A172 (cell line): ENCODE measurements at regions not wholly inside any gene's neighbourhood (a gene's known extent, or its start where the extent isn't known, plus 50 kb on each side); places are given as distances from the start of the nearest gene placed in this dataset.

ENCODE experiments used
- DNase-seq: peaks from one replicate; pipeline ENCODE4 v3.0.0-alpha.2; 2015; ENCODE audit warnings: low spot score

DNA sequence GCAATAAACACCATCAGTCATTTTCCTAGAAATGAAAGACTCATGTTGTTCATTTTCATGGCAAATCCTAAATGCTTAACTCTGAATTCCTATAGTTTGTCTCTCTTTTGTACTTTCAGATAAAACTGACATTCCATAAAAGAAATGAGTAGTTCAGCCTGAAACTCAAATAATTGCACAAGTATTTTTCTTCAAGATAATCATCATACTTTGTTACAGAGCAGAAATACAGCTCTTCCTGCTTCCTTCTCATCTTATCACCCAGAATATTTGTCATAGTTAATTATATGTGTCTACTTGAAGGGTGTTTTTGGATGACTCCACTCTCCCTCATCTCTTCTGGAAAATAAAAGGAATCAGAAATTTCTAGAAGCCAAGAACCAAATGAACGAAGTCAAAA lies 141.1 kb downstream of the HNMT start:
- DNase-seq, result peak; percentile 14

GRCh38 chr2:138106606-138107005 lies 142.3 kb downstream of the HNMT start:
- DNase-seq, result no peak

DNA sequence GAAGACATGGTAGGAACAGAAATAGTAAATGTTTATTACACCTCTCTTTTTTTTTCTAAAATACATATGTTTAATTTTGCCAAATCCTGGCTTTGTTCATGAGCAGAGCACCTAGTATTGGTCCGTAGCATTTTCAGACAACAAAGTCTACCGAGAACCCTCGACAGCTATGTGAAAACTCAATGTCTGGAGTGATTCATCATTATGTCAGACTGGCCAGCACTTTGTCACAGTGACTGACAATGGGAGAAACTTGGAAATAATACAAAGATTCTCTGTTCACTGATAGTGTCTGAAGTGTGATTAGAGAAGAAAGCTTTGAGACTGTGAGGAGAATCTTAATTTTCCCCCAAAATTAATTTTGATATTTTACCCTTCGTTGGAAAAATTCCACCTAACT lies 143.0 kb downstream of the HNMT start:
- DNase-seq, result peak; percentile 39

- no peak for DNase-seq
These were observed 146.3 kb downstream of the HNMT start for GRCh38 chr2:138110453-138111083.

DNA sequence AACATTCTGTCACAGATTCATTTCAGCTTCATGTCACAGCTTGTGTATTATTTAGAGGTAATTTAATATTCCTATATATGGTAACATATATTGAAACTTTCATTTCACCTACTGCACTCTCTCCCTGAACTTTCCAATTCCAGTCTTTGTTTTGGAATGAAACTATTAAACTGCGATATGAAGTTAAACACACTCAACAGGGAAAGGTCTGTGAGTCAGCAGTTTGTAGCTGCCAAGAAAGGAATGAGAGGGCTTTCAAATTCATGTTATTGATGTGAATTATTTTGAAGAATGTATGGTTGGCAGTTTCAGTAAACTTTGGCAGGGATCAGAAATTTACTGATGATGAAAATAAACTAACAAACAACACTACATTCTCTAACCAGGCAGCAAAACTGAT lies 148.3 kb downstream of the HNMT start:
- DNase-seq, result peak; percentile 41

DNA sequence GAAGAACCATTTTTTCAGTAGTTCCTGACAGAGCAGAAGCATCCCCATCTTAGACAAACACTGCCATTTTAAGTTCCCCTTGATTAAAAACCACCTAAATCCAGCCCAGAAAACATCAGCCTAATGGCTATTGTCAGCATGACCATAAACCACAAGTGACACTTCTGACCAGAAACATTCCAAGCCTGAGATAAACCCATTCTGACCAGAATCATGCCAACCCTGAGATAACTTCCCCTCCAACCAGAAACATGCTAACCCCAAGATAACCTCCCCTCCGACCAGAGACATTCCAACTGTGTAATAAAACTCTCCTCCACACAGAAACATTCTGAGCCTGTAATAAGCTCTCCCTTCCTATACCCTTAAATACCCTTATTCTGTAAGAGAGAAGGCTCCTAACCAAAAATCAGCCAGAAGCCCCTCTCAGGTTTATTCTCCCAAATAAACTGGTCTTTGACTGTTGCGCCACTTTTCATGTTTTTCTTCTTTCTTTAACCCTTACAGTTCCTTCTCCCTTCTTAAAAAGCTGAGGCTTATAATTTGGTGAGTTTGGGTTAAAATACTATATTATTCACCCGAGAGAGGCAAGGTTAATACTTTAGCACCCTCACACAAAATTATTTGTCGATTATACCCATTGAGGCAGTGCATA lies 149.7 kb downstream of the HNMT start:
- peak; percentile 64 for DNase-seq

DNA sequence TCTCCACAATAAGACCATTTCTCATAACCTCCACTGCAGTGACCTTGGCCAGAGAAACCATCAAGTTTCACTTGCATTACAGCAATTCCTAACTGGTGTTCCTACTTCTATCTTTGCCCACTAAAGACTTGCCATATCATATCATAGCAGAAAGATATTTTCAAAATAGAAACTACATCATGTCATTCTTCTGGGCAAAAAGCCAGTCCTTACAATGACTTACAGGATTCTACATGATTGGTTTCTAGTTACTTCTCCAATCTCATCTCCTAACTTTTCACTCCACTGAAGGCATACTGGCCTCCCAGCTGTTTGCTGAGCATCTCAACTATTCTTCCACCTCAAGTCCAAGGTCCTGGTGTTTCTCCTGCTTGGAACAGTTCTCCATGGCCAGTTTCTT lies 151.4 kb downstream of the HNMT start:
- DNase-seq, result no peak

DNA sequence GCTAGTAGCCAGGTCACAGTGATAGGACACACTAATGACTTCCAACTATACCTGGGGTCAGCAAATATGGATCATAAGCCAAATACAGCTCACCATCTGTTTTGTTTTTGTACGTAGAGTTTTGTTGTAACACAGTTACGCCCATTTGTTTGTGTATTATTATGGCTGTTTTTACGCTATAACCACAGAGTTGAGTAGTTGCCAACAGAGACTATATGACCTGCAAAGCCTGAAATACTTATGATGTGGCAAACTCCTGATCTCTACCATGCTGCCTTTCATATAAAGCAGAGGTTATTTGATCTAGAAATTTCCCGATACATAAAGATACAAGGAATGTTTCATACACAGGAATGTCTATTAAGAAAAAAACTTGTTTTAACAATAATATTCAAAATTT lies 152.2 kb downstream of the HNMT start:
- DNase-seq, result no peak

- DNase-seq, result no peak
These were observed 157.7 kb downstream of the HNMT start for GRCh38 chr2:138121666-138122661.

- no peak for DNase-seq
These were observed 158.6 kb downstream of the HNMT start for GRCh38 chr2:138122891-138123290.

- no peak for DNase-seq
These were observed 159.5 kb downstream of the HNMT start for GRCh38 chr2:138123741-138124140.

- peak; percentile 18 for DNase-seq
These were observed 160.2 kb downstream of the HNMT start for GRCh38 chr2:138124521-138124920.

DNA sequence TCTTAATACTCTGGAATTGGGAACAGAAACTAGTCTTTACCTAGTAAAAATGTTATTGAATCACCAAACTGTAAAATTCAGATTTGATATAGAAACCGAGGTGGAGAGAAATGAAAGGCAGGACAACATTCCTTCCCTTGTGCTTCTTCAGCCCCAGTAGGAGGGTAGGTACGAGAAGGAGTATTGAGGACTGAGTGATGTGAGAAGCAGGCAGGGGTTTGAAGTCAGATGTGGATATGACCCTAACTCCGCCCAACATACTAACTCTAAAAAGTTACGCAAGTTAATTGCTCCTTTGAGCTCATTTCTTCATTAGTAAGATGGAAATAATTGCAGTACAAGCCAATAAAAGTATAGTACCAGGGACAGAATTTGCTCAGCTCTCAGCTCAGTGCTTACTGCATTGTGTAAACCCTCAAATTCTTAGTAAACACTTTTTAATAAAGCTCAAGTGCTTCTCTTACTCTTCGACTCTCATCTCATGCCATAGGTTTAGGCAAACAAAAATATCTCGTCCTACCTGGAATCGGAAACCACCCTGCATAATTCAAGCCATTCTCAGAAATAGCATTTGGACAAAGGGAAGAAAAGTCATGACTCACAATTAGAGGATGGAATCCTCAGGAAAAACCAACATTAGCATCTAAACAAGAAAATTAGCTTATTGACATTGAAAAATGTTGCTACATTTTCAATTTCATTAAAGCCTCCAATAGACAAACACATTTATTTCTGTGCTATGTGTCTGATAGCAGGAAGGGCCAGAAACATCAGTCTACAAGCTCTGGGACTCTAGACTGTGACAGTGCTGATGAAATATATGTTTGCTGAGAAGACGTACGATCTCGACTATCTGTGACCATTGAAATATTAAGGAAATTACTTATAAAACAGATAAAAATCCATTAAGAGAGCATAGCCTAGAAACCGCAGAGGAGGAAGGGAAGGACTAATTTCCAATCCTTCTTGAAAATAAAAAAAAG lies 161.3 kb downstream of the HNMT start:
- DNase-seq, result no peak

- DNase-seq, result no peak
These were observed 167.8 kb downstream of the HNMT start for GRCh38 chr2:138132108-138132507.

- no peak for DNase-seq
These were observed 173.7 kb downstream of the HNMT start for GRCh38 chr2:138137949-138138348.

GRCh38 chr2:138147796-138148195 lies 183.5 kb downstream of the HNMT start:
- DNase-seq, result no peak

GRCh38 chr2:138155304-138155703 lies 191.0 kb downstream of the HNMT start:
- DNase-seq, result no peak

GRCh38 chr2:138157372-138157771 lies 193.1 kb downstream of the HNMT start:
- DNase-seq, result no peak

- DNase-seq, result no peak
These were observed 206.2 kb downstream of the HNMT start for GRCh38 chr2:138170485-138170884.

DNA sequence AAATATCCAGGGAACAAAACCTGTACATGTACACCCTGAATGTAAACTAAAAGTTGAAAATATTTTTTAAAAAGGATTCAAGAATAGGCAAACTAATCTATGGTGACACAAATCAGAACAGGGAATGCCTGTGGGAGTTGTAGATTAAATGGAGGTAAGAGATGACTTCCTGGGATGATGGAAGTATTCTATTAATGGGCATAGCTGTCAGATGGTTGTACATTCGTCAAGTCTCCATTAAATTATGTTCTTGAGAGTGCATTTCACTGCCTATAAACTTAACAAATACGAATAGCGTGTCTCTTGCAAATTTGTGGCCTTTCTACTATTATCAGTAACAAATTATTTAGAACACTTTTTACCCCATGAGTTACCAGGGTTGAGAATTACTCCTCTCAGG lies 207.0 kb downstream of the HNMT start:
- no peak for DNase-seq

- DNase-seq, result no peak
These were observed 210.8 kb downstream of the HNMT start for GRCh38 chr2:138175066-138175465.
